ENCODE measurements at regions not wholly inside any gene's neighbourhood (a gene's known extent, or its start where the extent isn't known, plus 50 kb on each side); places are given as distances from the start of the nearest gene placed in this dataset.

DNA sequence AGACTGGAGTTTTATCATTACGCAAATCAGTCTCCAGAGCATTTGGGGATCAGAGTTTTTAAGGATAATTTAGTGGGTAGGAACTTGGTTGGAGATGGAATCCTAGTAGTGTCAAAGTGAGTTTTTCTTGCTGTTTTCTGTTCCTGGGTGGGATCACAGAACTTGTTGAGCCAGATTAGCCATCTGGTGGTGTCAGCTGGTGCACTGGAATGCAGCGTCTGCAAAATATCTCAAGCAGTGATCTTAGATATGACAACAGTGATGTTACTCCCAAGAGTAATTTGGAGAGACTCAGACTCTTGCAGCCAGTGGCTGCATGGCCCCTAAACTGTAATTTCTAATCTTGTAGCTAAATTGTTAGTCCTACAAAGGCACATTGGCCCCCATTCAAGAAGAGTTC, 1257.8 kb downstream of the MAT2B start:
- WGBS (ENCODE audit: insufficient coverage), result 100% methylated on average over 2 of the region's 2 CpGs
- H3K27ac Mint-ChIP-seq, result no peak overlapping the region
- H3K4me2 ChIP-seq (replicated peaks; ENCODE audit: low read depth, low read length, poor library complexity, severe bottlenecking), result no peak overlapping the region
- no peak overlapping the region for H3K4me3 ChIP-seq (ENCODE audit: control extremely low read depth in 1 of 5, extremely low read depth in 1 of 5, insufficient read depth in 1 of 5, low read depth in 2 of 5, low read length in 4 of 5)
- peaks cover 3% of the 10 kb centered on the region for H3K9me3 Mint-ChIP-seq (ENCODE audit: insufficient read depth)
- intact Hi-C loops (cut with micrococcal nuclease), result no loop called here
- no peak overlapping the region for H3K4me3 Mint-ChIP-seq
- H3K36me3 ChIP-seq (replicated peaks in 1 of 2; ENCODE audit: control extremely low read depth in 1 of 2, control insufficient read depth in 1 of 2, extremely low read depth in 1 of 2, insufficient read depth in 2 of 2, low read length in 1 of 2), result no peaks in the 10 kb centered on the region
- H3K27ac ChIP-seq (ENCODE audit: low read length in 2 of 2), result no peak overlapping the region
- no peaks in the 10 kb centered on the region for H3K27me3 Mint-ChIP-seq
- H3K4me1 Mint-ChIP-seq, result no peaks in the 10 kb centered on the region
- no peak overlapping the region for H2AFZ ChIP-seq (ENCODE audit: insufficient read depth, low read depth, low read length, poor library complexity, severe bottlenecking)
- TF ChIP-seq EZH2 (IDR thresholded peaks at IDR 0.05; ENCODE audit: borderline replicate concordance, insufficient read depth, low read depth, low read length, poor library complexity, severe bottlenecking), result no peak
- TF ChIP-seq, protein P1, sequence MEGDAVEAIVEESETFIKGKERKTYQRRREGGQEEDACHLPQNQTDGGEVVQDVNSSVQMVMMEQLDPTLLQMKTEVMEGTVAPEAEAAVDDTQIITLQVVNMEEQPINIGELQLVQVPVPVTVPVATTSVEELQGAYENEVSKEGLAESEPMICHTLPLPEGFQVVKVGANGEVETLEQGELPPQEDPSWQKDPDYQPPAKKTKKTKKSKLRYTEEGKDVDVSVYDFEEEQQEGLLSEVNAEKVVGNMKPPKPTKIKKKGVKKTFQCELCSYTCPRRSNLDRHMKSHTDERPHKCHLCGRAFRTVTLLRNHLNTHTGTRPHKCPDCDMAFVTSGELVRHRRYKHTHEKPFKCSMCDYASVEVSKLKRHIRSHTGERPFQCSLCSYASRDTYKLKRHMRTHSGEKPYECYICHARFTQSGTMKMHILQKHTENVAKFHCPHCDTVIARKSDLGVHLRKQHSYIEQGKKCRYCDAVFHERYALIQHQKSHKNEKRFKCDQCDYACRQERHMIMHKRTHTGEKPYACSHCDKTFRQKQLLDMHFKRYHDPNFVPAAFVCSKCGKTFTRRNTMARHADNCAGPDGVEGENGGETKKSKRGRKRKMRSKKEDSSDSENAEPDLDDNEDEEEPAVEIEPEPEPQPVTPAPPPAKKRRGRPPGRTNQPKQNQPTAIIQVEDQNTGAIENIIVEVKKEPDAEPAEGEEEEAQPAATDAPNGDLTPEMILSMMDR (IDR thresholded peaks at IDR 0.05), result no peak
- no peaks in the 10 kb centered on the region for H3K4me1 ChIP-seq (ENCODE audit: control insufficient read depth in 2 of 2, insufficient read depth in 2 of 2, low read length in 2 of 2)
- H3K9me3 ChIP-seq (ENCODE audit: control extremely low read depth in 1 of 3, control insufficient read depth in 2 of 3, insufficient read depth in 1 of 3, low read length in 2 of 3), result no peaks in the 10 kb centered on the region
- H4K20me1 ChIP-seq (ENCODE audit: control insufficient read depth, insufficient read depth, low read length, poor library complexity, severe bottlenecking), result no peaks in the 10 kb centered on the region
- ATAC-seq (ENCODE audit: low read depth), result no peak
- ChIA-PET POLR2A (no interaction called here), CTCF (no interaction called here)
- H3K9ac ChIP-seq (ENCODE audit: low read length), result no peak overlapping the region
- H3K79me2 ChIP-seq (ENCODE audit: control insufficient read depth, insufficient read depth, low read length), result no peaks in the 10 kb centered on the region
- no peak for DNase-seq
- no peaks in the 10 kb centered on the region for H3K27me3 ChIP-seq (replicated peaks in 1 of 4; ENCODE audit: control extremely low read depth in 1 of 4, control insufficient read depth in 3 of 4, insufficient read depth in 4 of 4, low read length in 3 of 4)

DNA sequence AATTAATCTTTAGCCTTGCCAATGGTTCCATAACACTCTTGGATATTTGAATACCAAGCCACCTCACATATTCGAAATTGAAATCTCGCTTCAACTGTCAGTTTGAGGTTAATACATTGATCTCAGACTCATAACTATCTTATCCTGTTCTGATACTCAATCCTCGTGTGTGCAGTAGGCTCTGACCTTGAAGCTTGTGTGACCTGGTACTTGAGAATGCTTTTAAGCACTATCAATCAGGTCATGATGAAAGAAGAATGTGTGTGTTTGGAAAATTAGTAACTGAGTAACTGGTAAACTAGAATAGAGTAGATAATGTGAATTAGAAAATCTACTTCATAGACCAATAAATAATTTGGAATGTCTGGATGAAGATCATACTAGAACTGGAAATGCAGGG, 1266.7 kb downstream of the MAT2B start:
- no peaks in the 10 kb centered on the region for H3K9me3 ChIP-seq (ENCODE audit: control extremely low read depth in 1 of 3, control insufficient read depth in 2 of 3, insufficient read depth in 1 of 3, low read length in 2 of 3)
- no peak for TF ChIP-seq EZH2 (IDR thresholded peaks at IDR 0.05; ENCODE audit: borderline replicate concordance, insufficient read depth, low read depth, low read length, poor library complexity, severe bottlenecking)
- TF ChIP-seq, protein P1 (IDR thresholded peaks at IDR 0.05), result no peak
- H3K4me3 Mint-ChIP-seq, result no peak overlapping the region
- no CpG with 5 or more reads among the region's 3 CpGs for WGBS (ENCODE audit: insufficient coverage)
- H3K9me3 Mint-ChIP-seq (ENCODE audit: insufficient read depth), result no peaks in the 10 kb centered on the region
- no peaks in the 10 kb centered on the region for H3K36me3 ChIP-seq (replicated peaks in 1 of 2; ENCODE audit: control extremely low read depth in 1 of 2, control insufficient read depth in 1 of 2, extremely low read depth in 1 of 2, insufficient read depth in 2 of 2, low read length in 1 of 2)
- no peak overlapping the region for H3K9ac ChIP-seq (ENCODE audit: low read length)
- no peaks in the 10 kb centered on the region for H3K27me3 Mint-ChIP-seq
- no peak overlapping the region for H3K27ac ChIP-seq (ENCODE audit: low read length in 2 of 2)
- intact Hi-C loops (cut with micrococcal nuclease), result no loop called here
- no peaks in the 10 kb centered on the region for H3K79me2 ChIP-seq (ENCODE audit: control insufficient read depth, insufficient read depth, low read length)
- H3K4me2 ChIP-seq (replicated peaks; ENCODE audit: low read depth, low read length, poor library complexity, severe bottlenecking), result no peak overlapping the region
- ChIA-PET POLR2A (no interaction called here), CTCF (no interaction called here)
- no peak for DNase-seq
- no peak overlapping the region for H3K27ac Mint-ChIP-seq
- H3K4me1 ChIP-seq (ENCODE audit: control insufficient read depth in 2 of 2, insufficient read depth in 2 of 2, low read length in 2 of 2), result no peaks in the 10 kb centered on the region
- no peaks in the 10 kb centered on the region for H3K4me1 Mint-ChIP-seq
- no peak overlapping the region for H3K4me3 ChIP-seq (ENCODE audit: control extremely low read depth in 1 of 5, extremely low read depth in 1 of 5, insufficient read depth in 1 of 5, low read depth in 2 of 5, low read length in 4 of 5)
- no peaks in the 10 kb centered on the region for H3K27me3 ChIP-seq (replicated peaks in 1 of 4; ENCODE audit: control extremely low read depth in 1 of 4, control insufficient read depth in 3 of 4, insufficient read depth in 4 of 4, low read length in 3 of 4)
- ATAC-seq (ENCODE audit: low read depth), result no peak
- H4K20me1 ChIP-seq (ENCODE audit: control insufficient read depth, insufficient read depth, low read length, poor library complexity, severe bottlenecking), result no peaks in the 10 kb centered on the region
- no peak overlapping the region for H2AFZ ChIP-seq (ENCODE audit: insufficient read depth, low read depth, low read length, poor library complexity, severe bottlenecking)
